ENCODE measurements at regions not wholly inside any gene's neighbourhood (a gene's known extent, or its start where the extent isn't known, plus 50 kb on each side); places are given as distances from the start of the nearest gene placed in this dataset.

GRCh38 chr17:77386502-77387192 is 245.9 kb downstream of the SEC14L1 start:
- H3K4me1 ChIP-seq = peaks cover 49 to 98% (median 94%) of the 10 kb centered on the region in 12 donors
- H3K4me3 ChIP-seq = no peak overlapping the region
- no peaks in the 10 kb centered on the region for H3K36me3 ChIP-seq
- TF ChIP-seq POLR2A (IDR thresholded peaks at IDR 0.05) (no peak), CTCF (IDR thresholded peaks at IDR 0.05) (no peak)
- H3K27ac ChIP-seq = peak overlapping the region; percentile 22 to 96 (median 83)
- no peaks in the 10 kb centered on the region for H3K9me3 ChIP-seq
- 68 to 77% (median 77%) methylated on average over 7 to 8 of the region's 8 CpGs for WGBS, 4 donors
- intact Hi-C loops (cut with DNase I) = loop anchor here in 5 of 10 donors (5.0 kb wide), 2 partner anchors 36 to 44 kb away; no protein-coding TSS in a partner anchor
- ATAC-seq (no peak), DNase-seq (no peak)
- no peaks in the 10 kb centered on the region for H3K27me3 ChIP-seq

- WGBS, 4 donors = 55 to 84% (median 67%) methylated on average over 12 to 14 of the region's 14 CpGs
- no peak for ATAC-seq
- no peaks in the 10 kb centered on the region for H3K27me3 ChIP-seq
- intact Hi-C loops (cut with DNase I) = loop anchor here in 5 of 10 donors (2.0 to 5.0 kb wide), 3 partner anchors 15 to 46 kb away; no protein-coding TSS in a partner anchor
- H3K27ac ChIP-seq = peak overlapping the region; percentile 54 to 96 (median 84)
- peak overlapping the region in 7 of 12 donors; percentile 7 to 34 (median 22) for H3K4me3 ChIP-seq
- H3K9me3 ChIP-seq = no peaks in the 10 kb centered on the region
- H3K36me3 ChIP-seq = no peaks in the 10 kb centered on the region
- peaks cover 51 to 98% (median 94%) of the 10 kb centered on the region in 12 donors for H3K4me1 ChIP-seq
- no peak for DNase-seq
- TF ChIP-seq CTCF (IDR thresholded peaks at IDR 0.05) = no peak
Observed at GRCh38 chr17:77387891-77388290, 247.1 kb downstream of the SEC14L1 start.

- ATAC-seq = no peak
- Histone ChIP-seq H3K27me3 (no peaks in the 10 kb centered on the region), H3K4me3 (peak overlapping the region in 11 of 12 donors; percentile 0 to 50 (median 24)), H3K4me1 (peaks cover 50 to 97% (median 94%) of the 10 kb centered on the region in 12 donors), H3K27ac (peak overlapping the region; percentile 54 to 96 (median 84)), H3K9me3 (no peaks in the 10 kb centered on the region), H3K36me3 (no peaks in the 10 kb centered on the region)
- 38 to 56% (median 42%) methylated on average over 29 of the region's 29 CpGs for WGBS, 4 donors
- DNase-seq = peak in 2 of 5 donors; percentile 58 to 76
- intact Hi-C loops (cut with DNase I) = loop anchor here in 5 of 10 donors (2.0 to 5.0 kb wide), 3 partner anchors 16 to 46 kb away; no protein-coding TSS in a partner anchor
- TF ChIP-seq POLR2A (IDR thresholded peaks at IDR 0.05) (no peak), CTCF (IDR thresholded peaks at IDR 0.05) (no peak)
Observed at GRCh38 chr17:77388384-77389306, 247.9 kb downstream of the SEC14L1 start.

- H3K27ac ChIP-seq = peak overlapping the region in 11 of 12 donors; percentile 4 to 96 (median 73)
- no peak for ATAC-seq
Observed at GRCh38 chr17:77390870-77391269, 250.1 kb downstream of the SEC14L1 start.

More at GRCh38 chr17:77390870-77391269, 250.1 kb downstream of the SEC14L1 start:
- H3K4me1 ChIP-seq = peaks cover 35 to 94% (median 88%) of the 10 kb centered on the region in 12 donors
- H3K27me3 ChIP-seq = no peaks in the 10 kb centered on the region
- no peaks in the 10 kb centered on the region for H3K9me3 ChIP-seq
- intact Hi-C loops (cut with DNase I) = loop anchor here in 1 of 10 donors (5.0 kb wide), 1 partner anchor 59 kb away; no protein-coding TSS in a partner anchor
- WGBS, 4 donors = 83 to 88% (median 86%) methylated on average over 11 to 12 of the region's 12 CpGs
- H3K4me3 ChIP-seq = no peak overlapping the region
- DNase-seq = no peak
- TF ChIP-seq POLR2A (IDR thresholded peaks at IDR 0.05) = no peak
- TF ChIP-seq CTCF (IDR thresholded peaks at IDR 0.05) = no peak
- no peaks in the 10 kb centered on the region for H3K36me3 ChIP-seq
